HEK293 (cell line): ENCODE measurements at regions not wholly inside any gene's neighbourhood (a gene's known extent, or its start where the extent isn't known, plus 50 kb on each side); places are given as distances from the start of the nearest gene placed in this dataset.

Experiments
- CTCF ChIA-PET: fragments of 350-600 bp; formaldehyde crosslinking; extraction: SDS; loops from one replicate; lab custom pipeline; 2021; ENCODE audit warnings: antibody characterized with exemption; lab: Yijun Ruan, JAX
- POLR2A ChIA-PET: fragments of 300-600 bp; formaldehyde crosslinking; extraction: SDS; loops from one replicate; lab custom pipeline; 2020; ENCODE audit warnings: antibody characterized with exemption, inconsistent platforms; lab: Yijun Ruan, JAX
- H3K27ac ChIP-seq: fragments of 200-500 bp; sonication (Bioruptor generic); 2 replicates; pipeline ENCODE4 v1.5.1; 2014; ENCODE audit warnings: low read depth, low read length, control low read depth, inconsistent platforms; ENCODE audit errors: extremely low read depth
- H3K36me3 ChIP-seq, 2 experiments: fragments of 200-500 bp in 1 of 2; sonication (Bioruptor generic) in 1 of 2; 1 replicate in 1 of 2; 2 replicates in 1 of 2; pipeline ENCODE4 v1.5.1; 2014 to 2017; ENCODE audit warnings: inconsistent platforms in 2 of 2, low read length in 2 of 2; ENCODE audit not compliant: control insufficient read depth in 2 of 2, insufficient read depth in 1 of 2
- H3K4me1 ChIP-seq: fragments of 200-500 bp; sonication (Bioruptor generic); 2 replicates; pipeline ENCODE4 v1.5.1; 2014; ENCODE audit warnings: mild to moderate bottlenecking, low read length, inconsistent platforms; ENCODE audit not compliant: control insufficient read depth, insufficient read depth
- H3K4me3 ChIP-seq: 2 replicates; pipeline ENCODE4 v1.5.1; 2011; ENCODE audit warnings: low read depth, mild to moderate bottlenecking, control low read depth, low read length, moderate library complexity
- H3K9me3 ChIP-seq: fragments of 200-500 bp; sonication (Bioruptor generic); 2 replicates; pipeline ENCODE4 v1.5.1; 2014; ENCODE audit warnings: low read depth, low read length, inconsistent platforms; ENCODE audit not compliant: control insufficient read depth, insufficient read depth
- GLI4 ChIP-seq: fragments of 450-650 bp; formaldehyde crosslinking; IDR thresholded peaks from 2 replicates; pipeline ENCODE4 v1.5.1; 2016; ENCODE audit warnings: missing biosample characterization, missing genetic modification characterization
- GLIS1 ChIP-seq: fragments of 450-650 bp; formaldehyde crosslinking; IDR thresholded peaks from 2 replicates; pipeline ENCODE4 v1.5.1; 2016; ENCODE audit warnings: missing biosample characterization, missing genetic modification characterization
- GLIS2 ChIP-seq: fragments of 450-650 bp; formaldehyde crosslinking; IDR thresholded peaks from 2 replicates; pipeline ENCODE4 v1.5.1; 2016; ENCODE audit warnings: missing biosample characterization, missing genetic modification characterization
- KLF1 ChIP-seq: fragments of 450-650 bp; formaldehyde crosslinking; IDR thresholded peaks from 2 replicates; pipeline ENCODE4 v1.5.1; 2016; ENCODE audit warnings: missing biosample characterization, missing genetic modification characterization
- KLF16 ChIP-seq: fragments of 450-650 bp; formaldehyde crosslinking; IDR thresholded peaks from 2 replicates; pipeline ENCODE4 v1.5.1; 2017; ENCODE audit warnings: missing biosample characterization, missing genetic modification characterization
- REPIN1 ChIP-seq: fragments of 450-650 bp; formaldehyde crosslinking; IDR thresholded peaks from 2 replicates; pipeline ENCODE4 v1.5.1; 2017; ENCODE audit warnings: missing biosample characterization, missing genetic modification characterization, low read depth
- SP7 ChIP-seq: fragments of 450-650 bp; formaldehyde crosslinking; IDR thresholded peaks from 2 replicates; pipeline ENCODE4 v1.5.1; 2016; ENCODE audit warnings: missing biosample characterization, missing genetic modification characterization
- ZNF10 ChIP-seq: fragments of 450-650 bp; formaldehyde crosslinking; IDR thresholded peaks from 2 replicates; pipeline ENCODE4 v1.5.1; 2017; ENCODE audit warnings: missing biosample characterization, missing genetic modification characterization
- ZNF16 ChIP-seq: fragments of 450-650 bp; formaldehyde crosslinking; IDR thresholded peaks from 2 replicates; pipeline ENCODE4 v1.5.1; 2016; ENCODE audit warnings: low read depth, missing biosample characterization, missing genetic modification characterization
- ZNF292 ChIP-seq: fragments of 450-650 bp; formaldehyde crosslinking; IDR thresholded peaks from 2 replicates; pipeline ENCODE4 v1.5.1; 2016; ENCODE audit warnings: low read depth, missing biosample characterization, missing genetic modification characterization, borderline replicate concordance
- ZNF48 ChIP-seq: fragments of 450-650 bp; formaldehyde crosslinking; IDR thresholded peaks from 2 replicates; pipeline ENCODE4 v1.5.1; 2016; ENCODE audit warnings: missing biosample characterization, missing genetic modification characterization
- ZNF585B ChIP-seq: fragments of 450-650 bp; formaldehyde crosslinking; IDR thresholded peaks from 2 replicates; pipeline ENCODE4 v1.5.1; 2016; ENCODE audit warnings: missing biosample characterization, missing genetic modification characterization
- ZNF654 ChIP-seq: fragments of 450-650 bp; formaldehyde crosslinking; IDR thresholded peaks from 2 replicates; pipeline ENCODE4 v1.5.1; 2016; ENCODE audit warnings: low read depth, missing biosample characterization, missing genetic modification characterization
- ZNF670 ChIP-seq: fragments of 450-650 bp; formaldehyde crosslinking; IDR thresholded peaks from 2 replicates; pipeline ENCODE4 v1.5.1; 2016; ENCODE audit warnings: missing biosample characterization, missing genetic modification characterization, low read depth
- ZNF707 ChIP-seq: fragments of 450-650 bp; formaldehyde crosslinking; IDR thresholded peaks from 2 replicates; pipeline ENCODE4 v1.5.1; 2016; ENCODE audit warnings: missing biosample characterization, missing genetic modification characterization
- ZNF785 ChIP-seq: fragments of 450-650 bp; formaldehyde crosslinking; IDR thresholded peaks from 2 replicates; pipeline ENCODE4 v1.5.1; 2016; ENCODE audit warnings: missing biosample characterization, missing genetic modification characterization
- ZNF837 ChIP-seq: fragments of 450-650 bp; formaldehyde crosslinking; IDR thresholded peaks from 2 replicates; pipeline ENCODE4 v1.5.1; 2016; ENCODE audit warnings: missing biosample characterization, missing genetic modification characterization
- ZNF843 ChIP-seq: fragments of 450-650 bp; formaldehyde crosslinking; IDR thresholded peaks from 2 replicates; pipeline ENCODE4 v1.5.1; 2016; ENCODE audit warnings: missing biosample characterization, missing genetic modification characterization
- ZSCAN16 ChIP-seq: fragments of 450-650 bp; formaldehyde crosslinking; IDR thresholded peaks from 2 replicates; pipeline ENCODE4 v1.5.1; 2016; ENCODE audit warnings: missing biosample characterization, missing genetic modification characterization
- TF ChIP-seq, protein P1 (sequence below): fragments of 450-650 bp; formaldehyde crosslinking; IDR thresholded peaks from 2 replicates; pipeline ENCODE4 v1.5.1; 2016; ENCODE audit warnings: missing biosample characterization, missing genetic modification characterization
- TF ChIP-seq, protein P2 (sequence below): fragments of 450-650 bp; formaldehyde crosslinking; IDR thresholded peaks from 2 replicates; pipeline ENCODE4 v1.5.0; 2017; ENCODE audit warnings: missing biosample characterization, missing genetic modification characterization, borderline replicate concordance
- TF ChIP-seq, protein P3 (sequence below): fragments of 450-650 bp; formaldehyde crosslinking; IDR thresholded peaks from 2 replicates; pipeline ENCODE4 v1.5.1; 2016; ENCODE audit warnings: missing biosample characterization, missing genetic modification characterization
- TF ChIP-seq, protein P4 (sequence below): fragments of 450-650 bp; formaldehyde crosslinking; IDR thresholded peaks from 2 replicates; pipeline ENCODE4 v1.5.1; 2017; ENCODE audit warnings: missing biosample characterization, missing genetic modification characterization

DNA sequence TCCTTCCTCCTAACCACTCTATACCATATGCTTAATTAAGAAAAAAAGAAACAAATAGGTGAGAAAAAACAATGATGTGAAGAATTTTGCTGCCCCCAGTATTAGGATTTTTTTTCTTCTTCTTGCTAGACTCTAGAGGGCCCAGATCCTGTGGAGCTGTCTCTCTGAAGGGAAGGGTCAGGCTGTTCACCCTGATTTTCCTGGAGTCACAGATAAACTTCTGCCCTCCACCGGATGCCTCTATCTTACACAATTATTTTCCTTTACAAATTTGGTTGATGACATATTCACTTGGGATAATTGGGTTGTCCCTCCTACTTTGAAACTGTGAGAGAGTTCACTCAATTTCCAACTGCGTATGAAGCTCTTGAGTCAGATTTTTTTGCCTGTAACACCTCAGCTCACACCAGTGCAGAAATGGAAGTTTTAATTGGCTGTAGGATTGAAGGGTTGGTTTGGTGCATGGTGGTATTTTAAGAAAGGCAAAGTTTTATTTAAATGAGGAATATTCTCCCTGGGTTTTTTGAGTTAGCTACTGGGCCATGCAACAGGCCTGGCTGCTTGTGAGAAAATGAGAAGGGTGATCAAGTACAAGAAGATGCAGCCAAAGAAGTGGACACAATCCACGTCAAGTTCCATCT is 73.7 kb upstream of the ESR1 start:
- TF ChIP-seq ZNF16 (tag by site-specific recombination): no peak
- TF ChIP-seq GLI4 (tag by site-specific recombination): no peak
- TF ChIP-seq GLIS2: no peak
- no peak for TF ChIP-seq GLIS1
- no peak for TF ChIP-seq REPIN1 (tag by site-specific recombination)
- no peak for TF ChIP-seq ZNF654 (tag by site-specific recombination)
- no peak for TF ChIP-seq ZNF48 (tag by site-specific recombination)
- TF ChIP-seq KLF1: no peak
- CTCF ChIA-PET: interaction anchor here (0.6 kb wide), 1 partner anchor 472 kb away, joined by 4 read pairs; no protein-coding TSS in a partner anchor
- H3K27ac ChIP-seq: no peak overlapping the region
- no peaks in the 10 kb centered on the region for H3K4me1 ChIP-seq
- POLR2A ChIA-PET: no interaction called here
- no peak overlapping the region for H3K4me3 ChIP-seq
- H3K36me3 ChIP-seq: no peaks in the 10 kb centered on the region
- H3K9me3 ChIP-seq: no peaks in the 10 kb centered on the region

DNA sequence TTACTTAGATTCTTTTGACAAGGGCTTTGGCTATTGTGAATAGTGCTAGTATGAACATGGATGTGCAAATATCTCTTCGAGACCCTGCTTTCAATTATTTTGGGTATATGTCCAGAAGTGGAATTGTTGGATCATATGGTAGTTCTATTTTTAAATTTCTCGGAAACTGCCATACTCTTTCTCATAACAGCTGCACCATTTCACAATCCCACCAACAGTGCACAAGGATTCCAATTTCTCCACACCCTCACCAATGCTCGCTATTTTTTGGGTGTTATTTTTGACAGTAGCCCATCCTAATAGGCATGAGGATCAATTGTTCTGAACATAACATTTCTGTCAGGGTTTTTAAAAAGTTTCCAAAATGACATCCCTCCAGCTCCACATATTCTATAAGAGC is 69.2 kb upstream of the ESR1 start:
- H3K9me3 ChIP-seq: no peaks in the 10 kb centered on the region
- POLR2A ChIA-PET: no interaction called here
- CTCF ChIA-PET: interaction anchor here (0.6 to 1.6 kb wide), 5 partner anchors 9 to 386 kb away, joined by 4 to 5 read pairs (median 4); no protein-coding TSS in a partner anchor
- no peaks in the 10 kb centered on the region for H3K36me3 ChIP-seq
- no peaks in the 10 kb centered on the region for H3K4me1 ChIP-seq
- H3K4me3 ChIP-seq: no peak overlapping the region
- TF ChIP-seq ZNF10 (tag by site-specific recombination) (no peak), ZSCAN16 (tag by site-specific recombination) (no peak), KLF16 (no peak), SP7 (tag by site-specific recombination) (no peak), ZNF292 (tag by site-specific recombination) (no peak), ZNF585B (tag by site-specific recombination) (no peak), ZNF843 (no peak)
- TF ChIP-seq, protein P1, sequence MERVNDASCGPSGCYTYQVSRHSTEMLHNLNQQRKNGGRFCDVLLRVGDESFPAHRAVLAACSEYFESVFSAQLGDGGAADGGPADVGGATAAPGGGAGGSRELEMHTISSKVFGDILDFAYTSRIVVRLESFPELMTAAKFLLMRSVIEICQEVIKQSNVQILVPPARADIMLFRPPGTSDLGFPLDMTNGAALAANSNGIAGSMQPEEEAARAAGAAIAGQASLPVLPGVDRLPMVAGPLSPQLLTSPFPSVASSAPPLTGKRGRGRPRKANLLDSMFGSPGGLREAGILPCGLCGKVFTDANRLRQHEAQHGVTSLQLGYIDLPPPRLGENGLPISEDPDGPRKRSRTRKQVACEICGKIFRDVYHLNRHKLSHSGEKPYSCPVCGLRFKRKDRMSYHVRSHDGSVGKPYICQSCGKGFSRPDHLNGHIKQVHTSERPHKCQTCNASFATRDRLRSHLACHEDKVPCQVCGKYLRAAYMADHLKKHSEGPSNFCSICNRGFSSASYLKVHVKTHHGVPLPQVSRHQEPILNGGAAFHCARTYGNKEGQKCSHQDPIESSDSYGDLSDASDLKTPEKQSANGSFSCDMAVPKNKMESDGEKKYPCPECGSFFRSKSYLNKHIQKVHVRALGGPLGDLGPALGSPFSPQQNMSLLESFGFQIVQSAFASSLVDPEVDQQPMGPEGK (tag by site-specific recombination): no peak
- H3K27ac ChIP-seq: no peak overlapping the region

DNA sequence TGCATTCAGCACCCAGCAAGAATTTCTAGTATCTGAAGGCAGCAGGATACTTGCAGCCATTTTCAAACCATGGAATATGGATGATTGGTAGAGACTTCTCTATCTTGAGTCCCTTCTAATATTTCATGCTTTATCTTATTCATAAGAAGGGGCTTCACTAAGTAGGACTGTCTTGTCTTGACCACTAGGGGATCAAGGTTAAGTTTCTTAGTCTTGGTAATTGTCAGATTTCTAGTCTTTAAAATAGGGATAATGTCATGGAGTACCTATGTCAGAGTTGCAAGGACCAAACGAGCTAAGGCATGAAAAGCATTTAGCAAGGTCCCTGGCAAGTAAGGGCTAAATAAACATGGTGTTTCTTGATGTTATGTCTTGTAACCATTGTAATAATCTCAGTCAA is 68.5 kb upstream of the ESR1 start:
- CTCF ChIA-PET: interaction anchor here (0.5 to 1.6 kb wide), 5 partner anchors 8 to 386 kb away, joined by 4 to 5 read pairs (median 4); no protein-coding TSS in a partner anchor
- no peaks in the 10 kb centered on the region for H3K36me3 ChIP-seq
- H3K9me3 ChIP-seq: no peaks in the 10 kb centered on the region
- POLR2A ChIA-PET: no interaction called here
- no peak overlapping the region for H3K27ac ChIP-seq
- no peaks in the 10 kb centered on the region for H3K4me1 ChIP-seq
- H3K4me3 ChIP-seq: no peak overlapping the region
- no peak for TF ChIP-seq ZNF670
- no peak for TF ChIP-seq ZNF707 (tag by site-specific recombination)
- no peak for TF ChIP-seq ZNF785 (tag by site-specific recombination)
- TF ChIP-seq, protein P2, sequence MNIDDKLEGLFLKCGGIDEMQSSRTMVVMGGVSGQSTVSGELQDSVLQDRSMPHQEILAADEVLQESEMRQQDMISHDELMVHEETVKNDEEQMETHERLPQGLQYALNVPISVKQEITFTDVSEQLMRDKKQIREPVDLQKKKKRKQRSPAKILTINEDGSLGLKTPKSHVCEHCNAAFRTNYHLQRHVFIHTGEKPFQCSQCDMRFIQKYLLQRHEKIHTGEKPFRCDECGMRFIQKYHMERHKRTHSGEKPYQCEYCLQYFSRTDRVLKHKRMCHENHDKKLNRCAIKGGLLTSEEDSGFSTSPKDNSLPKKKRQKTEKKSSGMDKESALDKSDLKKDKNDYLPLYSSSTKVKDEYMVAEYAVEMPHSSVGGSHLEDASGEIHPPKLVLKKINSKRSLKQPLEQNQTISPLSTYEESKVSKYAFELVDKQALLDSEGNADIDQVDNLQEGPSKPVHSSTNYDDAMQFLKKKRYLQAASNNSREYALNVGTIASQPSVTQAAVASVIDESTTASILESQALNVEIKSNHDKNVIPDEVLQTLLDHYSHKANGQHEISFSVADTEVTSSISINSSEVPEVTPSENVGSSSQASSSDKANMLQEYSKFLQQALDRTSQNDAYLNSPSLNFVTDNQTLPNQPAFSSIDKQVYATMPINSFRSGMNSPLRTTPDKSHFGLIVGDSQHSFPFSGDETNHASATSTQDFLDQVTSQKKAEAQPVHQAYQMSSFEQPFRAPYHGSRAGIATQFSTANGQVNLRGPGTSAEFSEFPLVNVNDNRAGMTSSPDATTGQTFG (tag by site-specific recombination): no peak
- TF ChIP-seq, protein P3, sequence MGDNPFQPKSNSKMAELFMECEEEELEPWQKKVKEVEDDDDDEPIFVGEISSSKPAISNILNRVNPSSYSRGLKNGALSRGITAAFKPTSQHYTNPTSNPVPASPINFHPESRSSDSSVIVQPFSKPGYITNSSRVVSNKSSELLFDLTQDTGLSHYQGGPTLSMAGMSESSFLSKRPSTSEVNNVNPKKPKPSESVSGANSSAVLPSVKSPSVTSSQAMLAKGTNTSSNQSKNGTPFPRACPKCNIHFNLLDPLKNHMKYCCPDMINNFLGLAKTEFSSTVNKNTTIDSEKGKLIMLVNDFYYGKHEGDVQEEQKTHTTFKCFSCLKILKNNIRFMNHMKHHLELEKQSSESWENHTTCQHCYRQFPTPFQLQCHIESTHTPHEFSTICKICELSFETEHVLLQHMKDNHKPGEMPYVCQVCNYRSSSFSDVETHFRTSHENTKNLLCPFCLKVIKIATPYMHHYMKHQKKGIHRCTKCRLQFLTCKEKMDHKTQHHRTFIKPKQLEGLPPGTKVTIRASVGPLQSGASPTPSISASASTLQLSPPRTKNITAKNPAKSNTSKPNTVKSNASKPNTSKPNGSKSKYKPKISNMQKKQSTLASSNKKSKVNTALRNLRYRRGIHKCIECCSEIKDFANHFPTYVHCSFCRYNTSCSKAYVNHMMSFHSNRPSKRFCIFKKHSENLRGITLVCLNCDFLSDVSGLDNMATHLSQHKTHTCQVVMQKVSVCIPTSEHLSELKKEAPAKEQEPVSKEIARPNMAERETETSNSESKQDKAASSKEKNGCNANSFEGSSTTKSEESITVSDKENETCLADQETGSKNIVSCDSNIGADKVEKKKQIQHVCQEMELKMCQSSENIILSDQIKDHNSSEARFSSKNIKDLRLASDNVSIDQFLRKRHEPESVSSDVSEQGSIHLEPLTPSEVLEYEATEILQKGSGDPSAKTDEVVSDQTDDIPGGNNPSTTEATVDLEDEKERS (tag by site-specific recombination): no peak
- no peak for TF ChIP-seq ZNF837
- TF ChIP-seq, protein P4, sequence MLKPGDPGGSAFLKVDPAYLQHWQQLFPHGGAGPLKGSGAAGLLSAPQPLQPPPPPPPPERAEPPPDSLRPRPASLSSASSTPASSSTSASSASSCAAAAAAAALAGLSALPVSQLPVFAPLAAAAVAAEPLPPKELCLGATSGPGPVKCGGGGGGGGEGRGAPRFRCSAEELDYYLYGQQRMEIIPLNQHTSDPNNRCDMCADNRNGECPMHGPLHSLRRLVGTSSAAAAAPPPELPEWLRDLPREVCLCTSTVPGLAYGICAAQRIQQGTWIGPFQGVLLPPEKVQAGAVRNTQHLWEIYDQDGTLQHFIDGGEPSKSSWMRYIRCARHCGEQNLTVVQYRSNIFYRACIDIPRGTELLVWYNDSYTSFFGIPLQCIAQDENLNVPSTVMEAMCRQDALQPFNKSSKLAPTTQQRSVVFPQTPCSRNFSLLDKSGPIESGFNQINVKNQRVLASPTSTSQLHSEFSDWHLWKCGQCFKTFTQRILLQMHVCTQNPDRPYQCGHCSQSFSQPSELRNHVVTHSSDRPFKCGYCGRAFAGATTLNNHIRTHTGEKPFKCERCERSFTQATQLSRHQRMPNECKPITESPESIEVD (tag by site-specific recombination): no peak
